ENCODE measurements at regions not wholly inside any gene's neighbourhood (a gene's known extent, or its start where the extent isn't known, plus 50 kb on each side); places are given as distances from the start of the nearest gene placed in this dataset.

DNA sequence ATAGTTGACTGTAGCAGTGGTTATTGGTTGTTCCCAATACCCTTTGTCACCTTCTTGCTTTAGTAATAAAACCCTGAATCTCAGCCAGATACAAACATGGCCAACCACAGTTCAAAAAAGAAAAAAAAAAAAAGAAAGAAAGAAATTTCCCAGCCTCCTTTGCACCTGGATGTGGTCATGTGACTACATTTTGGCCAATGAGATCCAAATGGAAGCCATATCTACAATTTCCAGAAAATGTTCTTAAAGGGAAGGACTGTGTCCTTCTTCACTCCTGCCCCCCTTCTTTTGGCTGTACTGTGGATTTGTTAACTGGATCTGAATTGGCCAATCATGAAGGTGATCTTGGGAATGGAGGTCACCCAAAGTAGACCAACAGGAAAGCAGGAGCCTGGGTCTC lies 141.9 kb downstream of the SOX9 start:
- DNase-seq, result no peak

DNA sequence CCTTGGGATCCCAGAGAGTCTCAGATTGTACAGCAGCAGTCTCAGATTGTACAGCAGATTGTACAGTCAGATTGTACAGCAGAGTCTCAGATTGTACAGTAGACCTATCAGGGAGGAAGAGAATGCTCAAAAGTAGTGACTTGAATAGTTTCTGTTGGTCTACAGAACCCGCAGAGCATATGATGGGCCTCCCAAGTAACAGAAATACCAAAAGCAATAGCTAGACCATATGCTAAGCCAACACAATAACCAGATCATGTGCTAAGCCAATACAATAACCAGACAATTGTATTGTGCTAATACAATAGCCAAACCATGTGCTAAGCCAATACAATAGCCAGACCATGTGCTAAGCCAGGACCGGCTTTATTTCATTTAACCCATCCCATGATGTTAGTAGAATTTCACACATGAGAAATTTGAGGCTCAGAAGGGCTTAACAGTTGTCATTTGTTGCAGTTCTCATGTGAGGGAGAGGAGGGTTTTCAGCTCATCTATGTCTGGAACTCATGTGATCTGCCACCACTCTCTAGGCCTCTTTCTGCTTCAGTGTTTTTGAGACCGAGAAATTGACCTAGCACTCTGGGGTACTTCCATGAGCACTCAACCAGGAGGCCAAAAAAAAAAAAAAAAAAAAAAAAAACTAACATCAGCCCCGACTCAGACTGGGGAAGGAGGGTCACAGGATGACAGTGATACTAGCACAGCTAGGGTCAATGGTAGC lies 144.0 kb downstream of the SOX9 start:
- DNase-seq, result no peak

GRCh38 chr17:72266112-72266775 lies 145.4 kb downstream of the SOX9 start:
- DNase-seq, result no peak

DNA sequence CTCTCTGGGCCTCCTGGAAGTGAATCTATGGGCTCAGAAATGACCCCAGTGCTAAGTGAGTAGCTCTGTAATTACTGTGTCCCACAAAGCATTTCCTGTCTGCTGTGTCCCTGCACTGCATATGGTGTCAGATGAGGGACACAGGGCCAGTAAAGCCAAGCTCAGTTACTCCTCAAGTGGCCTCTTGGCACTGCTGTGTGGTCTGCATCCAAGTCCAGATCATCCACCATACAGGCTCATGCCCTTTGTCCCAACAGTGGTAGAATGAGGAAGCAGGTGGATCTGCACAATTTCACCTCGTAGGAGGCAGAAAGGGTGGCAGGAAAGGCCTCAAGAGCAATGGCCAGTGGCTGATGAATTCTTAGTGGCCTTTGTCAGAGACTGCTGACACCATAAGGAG lies 146.8 kb downstream of the SOX9 start:
- no peak for DNase-seq

DNA sequence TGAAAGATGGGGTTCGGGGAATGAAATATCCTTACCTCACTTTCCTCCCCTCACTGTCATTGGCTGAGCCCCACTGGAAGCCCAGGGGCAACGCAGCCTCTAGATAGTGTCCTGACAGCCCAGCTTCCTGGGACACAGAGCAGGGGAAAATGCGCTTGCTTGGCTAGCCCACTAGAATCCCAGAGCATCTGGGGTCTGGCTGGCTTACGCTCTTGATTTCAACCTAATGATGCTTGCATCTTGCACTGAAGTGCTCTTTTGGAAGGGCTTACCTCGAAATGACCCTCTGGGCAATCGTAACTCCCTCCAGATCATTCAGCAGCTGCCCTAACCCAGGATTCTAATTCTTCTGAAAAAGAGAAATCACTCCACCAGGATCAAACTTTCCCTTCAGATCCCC lies 147.6 kb downstream of the SOX9 start:
- no peak for DNase-seq

DNA sequence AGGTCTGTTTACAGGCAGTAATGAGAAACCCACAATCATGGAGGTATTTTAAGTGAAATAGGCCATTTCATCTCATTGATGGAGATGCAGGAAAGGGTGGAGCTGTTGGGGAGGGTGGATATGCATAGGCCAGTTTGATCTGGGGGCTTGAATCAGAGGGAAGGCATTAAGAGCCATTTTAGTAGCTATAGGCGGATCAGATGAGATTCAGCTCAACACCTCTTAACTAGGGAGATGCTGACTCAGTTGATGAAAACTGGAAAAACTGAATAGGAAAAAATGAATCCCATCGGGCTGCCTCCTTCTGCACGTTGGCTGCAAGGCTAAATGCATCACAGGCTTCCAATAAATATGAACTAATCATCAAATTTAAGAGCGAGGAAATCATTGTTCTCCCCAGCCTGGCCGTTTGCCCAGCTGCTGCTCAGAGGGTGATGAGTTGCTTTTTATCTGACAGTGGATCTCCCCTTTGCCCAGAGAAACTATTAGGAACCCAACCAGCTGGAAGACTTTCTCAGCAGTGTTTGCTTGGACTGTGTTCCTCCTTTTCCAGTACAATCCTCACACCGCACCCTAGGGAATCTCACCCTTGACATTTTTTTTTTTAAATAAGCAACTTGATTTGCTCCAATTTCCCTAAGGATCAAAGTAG lies 149.6 kb downstream of the SOX9 start:
- no peak for DNase-seq

DNA sequence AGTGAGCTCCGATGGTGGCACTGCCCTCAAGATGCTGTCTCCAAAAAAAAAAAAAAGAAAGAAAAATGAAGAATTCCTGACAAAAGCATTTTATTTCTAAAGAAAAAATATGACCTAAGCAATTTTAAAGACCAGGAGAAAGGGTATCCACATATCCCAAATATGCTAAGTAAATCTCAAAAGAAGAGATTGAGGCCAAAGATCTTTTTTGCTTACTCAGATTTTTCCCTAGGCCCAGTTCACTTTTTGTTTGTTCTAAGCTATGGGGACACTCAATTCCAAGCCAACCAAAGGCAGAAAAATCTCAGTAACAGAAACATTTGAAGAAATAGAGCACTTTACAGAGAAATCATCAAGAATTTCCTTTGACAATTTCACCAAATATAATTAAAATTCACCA lies 150.8 kb downstream of the SOX9 start:
- no peak for DNase-seq

- no peak for DNase-seq
Measured at GRCh38 chr17:72273289-72274056, 152.7 kb downstream of the SOX9 start.

DNA sequence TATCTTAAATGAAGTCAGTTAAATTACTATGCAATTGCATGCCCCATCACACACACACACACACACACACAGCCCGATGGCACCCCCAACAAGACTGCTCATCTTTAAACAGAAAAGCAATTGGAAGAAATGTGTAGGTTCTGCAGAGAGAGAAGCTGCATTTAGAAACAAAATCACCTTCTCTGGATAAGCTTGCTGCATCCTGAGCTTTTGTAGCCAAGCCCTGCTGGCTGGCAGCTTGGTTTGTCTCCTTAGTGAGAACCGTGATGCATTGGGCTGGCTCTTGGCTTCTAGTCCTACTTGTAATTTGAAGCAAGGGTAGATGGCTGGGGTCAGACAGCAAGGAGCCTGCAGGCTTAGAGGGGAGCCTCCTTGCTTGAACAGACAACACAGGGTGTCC lies 153.8 kb downstream of the SOX9 start:
- no peak for DNase-seq

GRCh38 chr17:72280881-72281280 lies 160.1 kb downstream of the SOX9 start:
- no peak for DNase-seq

GRCh38 chr17:72282439-72283029 lies 161.7 kb downstream of the SOX9 start:
- DNase-seq, result no peak

DNA sequence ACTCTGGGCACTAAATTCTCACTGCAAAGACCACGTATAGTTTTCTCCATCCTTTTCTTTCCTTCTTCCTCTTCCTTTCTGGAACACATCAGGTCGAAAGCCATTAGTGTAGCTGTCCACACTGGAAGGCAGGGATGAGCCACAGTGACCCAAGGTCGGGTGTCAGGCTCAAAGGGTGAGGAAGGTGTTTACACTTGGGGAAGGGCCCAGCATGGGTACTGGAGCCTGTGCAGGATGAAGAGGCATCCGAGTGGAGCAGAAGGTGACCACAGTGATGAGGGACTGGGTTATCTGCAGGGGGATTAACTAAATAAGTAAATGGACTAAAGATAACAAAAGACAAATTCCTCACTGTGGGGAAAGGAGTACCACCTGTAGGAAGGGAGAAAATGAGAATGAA lies 164.0 kb downstream of the SOX9 start:
- DNase-seq, result no peak

GRCh38 chr17:72287586-72287985 lies 166.8 kb downstream of the SOX9 start:
- DNase-seq, result no peak

DNA sequence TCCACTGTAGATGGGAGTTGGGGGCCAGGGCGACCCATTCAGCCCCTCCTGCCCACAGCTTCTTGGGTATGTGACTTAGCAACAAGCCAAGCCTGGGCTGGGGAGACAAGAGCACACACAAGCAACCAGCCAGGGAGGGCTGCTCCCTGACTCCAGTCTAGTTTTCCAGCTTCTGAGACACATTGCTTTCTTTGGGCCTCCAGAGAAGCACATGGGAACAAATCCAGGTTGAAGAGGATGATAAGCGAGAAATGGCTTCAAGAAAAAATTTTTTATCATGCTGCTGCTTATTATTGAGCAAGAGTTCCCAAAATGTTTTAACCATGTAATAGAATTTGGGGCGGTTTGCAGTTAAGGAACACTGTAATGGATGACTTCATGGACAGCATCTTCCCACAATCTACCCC lies 173.7 kb downstream of the SOX9 start:
- DNase-seq, result no peak

GRCh38 chr17:72295916-72296315 lies 175.1 kb downstream of the SOX9 start:
- DNase-seq, result no peak

DNA sequence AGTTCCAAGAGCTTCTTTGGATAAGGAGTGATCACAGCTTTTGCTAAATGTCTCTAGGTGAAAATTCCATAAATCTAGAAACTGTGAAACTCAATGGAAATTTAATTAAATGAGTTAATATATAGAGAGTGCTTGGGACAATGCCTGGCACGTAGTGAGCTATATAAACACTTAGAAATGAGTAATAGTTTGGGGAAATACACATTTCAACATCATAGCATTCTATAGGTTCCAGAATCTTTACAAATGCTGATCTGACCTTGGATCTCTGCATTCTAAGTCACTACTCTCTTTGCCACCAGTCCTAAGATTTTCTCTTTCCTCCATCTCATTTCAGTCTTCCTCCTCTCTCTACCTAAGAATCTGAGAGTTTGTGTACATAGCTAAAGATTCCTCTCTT lies 175.6 kb downstream of the SOX9 start:
- no peak for DNase-seq

DNA sequence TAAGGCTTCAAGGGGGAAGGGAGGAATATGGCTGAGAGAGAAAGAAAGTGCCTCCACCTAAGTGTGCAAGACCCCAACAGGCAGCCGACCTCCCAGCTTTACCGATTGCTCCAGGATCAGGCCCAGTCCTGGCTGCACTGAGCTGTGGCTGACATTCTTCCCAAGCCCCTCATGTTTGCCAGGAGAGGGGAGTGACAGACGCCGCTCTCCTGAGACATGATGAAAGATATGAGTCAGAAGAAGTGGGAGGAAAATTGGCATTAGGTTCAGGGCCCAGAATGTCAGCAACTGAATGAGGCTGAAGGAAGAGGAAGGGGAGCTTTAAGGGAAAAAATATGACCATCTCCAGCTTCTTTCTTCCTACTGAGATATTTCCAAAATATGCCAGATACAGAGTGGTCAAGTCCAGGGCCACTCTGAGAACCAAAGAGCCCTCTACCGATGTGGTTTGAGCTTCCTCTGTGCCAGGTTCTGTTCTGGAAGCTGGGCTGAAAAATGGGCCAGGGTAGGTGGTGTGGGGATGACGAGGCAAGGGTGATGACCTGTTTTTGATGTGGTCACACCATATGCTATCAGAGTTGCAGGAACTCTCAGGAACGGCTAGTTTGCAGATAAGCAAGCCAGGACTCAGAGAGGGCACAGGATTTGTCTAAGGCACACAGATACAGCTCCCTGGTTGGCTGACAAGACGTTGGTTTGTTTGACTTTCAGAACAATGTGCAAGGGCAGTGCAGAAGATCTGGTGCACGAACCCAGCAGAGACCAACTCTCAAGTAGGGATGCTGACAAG lies 176.7 kb downstream of the SOX9 start:
- DNase-seq, result no peak

DNA sequence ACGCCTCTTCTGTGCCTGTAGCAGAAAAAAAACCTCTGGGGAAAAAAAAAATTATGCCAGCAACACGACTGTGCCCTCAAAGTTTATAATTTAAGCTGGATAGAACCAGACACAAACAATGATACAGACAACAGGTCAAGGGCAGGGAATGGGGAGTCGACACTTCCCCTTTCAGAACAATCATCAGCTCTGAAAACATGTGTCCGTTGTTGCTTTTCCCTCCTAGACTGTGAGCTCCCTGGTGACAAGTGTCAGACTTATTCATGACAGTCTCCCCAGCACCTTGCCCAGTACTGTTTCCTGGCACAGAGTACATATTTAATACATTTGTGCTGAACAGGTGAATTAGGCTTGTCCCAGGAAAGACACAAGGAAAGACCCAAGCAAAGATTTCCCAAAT lies 178.3 kb downstream of the SOX9 start:
- no peak for DNase-seq

DNA sequence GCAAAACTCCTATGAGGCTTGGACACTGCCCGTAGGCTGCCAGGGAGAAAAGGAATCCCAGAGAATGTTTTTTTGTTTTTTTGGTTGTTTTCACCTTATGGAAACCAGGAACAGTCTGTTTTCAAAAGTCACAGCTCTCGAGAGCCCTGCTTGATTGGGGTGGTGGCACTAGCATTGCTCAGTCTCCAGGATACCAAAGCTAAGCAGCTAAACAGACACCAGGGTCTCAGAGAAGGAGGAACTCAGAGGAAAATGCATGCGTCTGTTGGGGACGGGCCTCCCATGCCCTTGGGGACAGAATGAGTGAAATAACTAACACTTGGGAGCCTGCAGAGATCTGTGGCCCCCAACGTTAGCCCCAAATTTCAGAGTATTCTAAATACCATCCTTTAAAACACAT lies 178.8 kb downstream of the SOX9 start:
- no peak for DNase-seq

GRCh38 chr17:72301887-72302286 lies 181.1 kb downstream of the SOX9 start:
- DNase-seq, result no peak

- DNase-seq, result no peak
Measured at GRCh38 chr17:72302735-72303134, 181.9 kb downstream of the SOX9 start.

All from hematopoietic multipotent progenitor cell treated with erythropoietin and hydrocortisone succinate and interleukin-3 and kit ligand, for 6 days (in vitro differentiated cells).